Type B pancreatic cell (in vitro differentiated cells): ENCODE measurements at regions not wholly inside any gene's neighbourhood (a gene's known extent, or its start where the extent isn't known, plus 50 kb on each side); places are given as distances from the start of the nearest gene placed in this dataset.
A peak's percentile ranks its signal among the peaks of the same experiment; 100 is the strongest.

Source experiments
- DNase-seq: peaks from one replicate; pipeline ENCODE4 v3.0.0; 2021; ENCODE audit warnings: mixed read lengths; ENCODE audit not compliant: unreplicated experiment; ENCODE audit errors: extremely low spot score
- H3K27ac Mint-ChIP-seq: 2 replicates; pipeline ENCODE4 v1.8.0; 2021; ENCODE audit warnings: mild to moderate bottlenecking, mixed read lengths
- H3K27me3 Mint-ChIP-seq: 2 replicates; pipeline ENCODE4 v1.8.0; 2021; ENCODE audit warnings: mixed read lengths
- H3K36me3 Mint-ChIP-seq: 2 replicates; pipeline ENCODE4 v1.8.0; 2021; ENCODE audit warnings: mixed read lengths
- H3K4me1 Mint-ChIP-seq: one replicate; pipeline ENCODE4 v1.8.0; 2021; ENCODE audit warnings: mixed read lengths; ENCODE audit not compliant: unreplicated experiment
- H3K4me3 Mint-ChIP-seq: 2 replicates; pipeline ENCODE4 v1.8.0; 2021; ENCODE audit warnings: mild to moderate bottlenecking, mixed read lengths
- H3K9me3 Mint-ChIP-seq: 2 replicates; pipeline ENCODE4 v1.8.0; 2021; ENCODE audit warnings: mixed read lengths
- TF ChIP-seq, protein P1 (sequence below): fragments of 200-600 bp; sonication (generic); conservative IDR thresholded peaks from 2 replicates; pipeline ENCODE4 v1.5.0; 2021; ENCODE audit warnings: antibody characterized with exemption, mild to moderate bottlenecking

GRCh38 chr2:4992226-4992625 lies 700.0 kb upstream of the SOX11 start:
- Mint-ChIP-seq H3K4me3 (no peak overlapping the region), H3K36me3 (no peaks in the 10 kb centered on the region), H3K27ac (no peak overlapping the region), H3K4me1 (peaks cover 8% of the 10 kb centered on the region), H3K27me3 (no peaks in the 10 kb centered on the region), H3K9me3 (no peaks in the 10 kb centered on the region)
- no peak for DNase-seq
- TF ChIP-seq, protein P1, sequence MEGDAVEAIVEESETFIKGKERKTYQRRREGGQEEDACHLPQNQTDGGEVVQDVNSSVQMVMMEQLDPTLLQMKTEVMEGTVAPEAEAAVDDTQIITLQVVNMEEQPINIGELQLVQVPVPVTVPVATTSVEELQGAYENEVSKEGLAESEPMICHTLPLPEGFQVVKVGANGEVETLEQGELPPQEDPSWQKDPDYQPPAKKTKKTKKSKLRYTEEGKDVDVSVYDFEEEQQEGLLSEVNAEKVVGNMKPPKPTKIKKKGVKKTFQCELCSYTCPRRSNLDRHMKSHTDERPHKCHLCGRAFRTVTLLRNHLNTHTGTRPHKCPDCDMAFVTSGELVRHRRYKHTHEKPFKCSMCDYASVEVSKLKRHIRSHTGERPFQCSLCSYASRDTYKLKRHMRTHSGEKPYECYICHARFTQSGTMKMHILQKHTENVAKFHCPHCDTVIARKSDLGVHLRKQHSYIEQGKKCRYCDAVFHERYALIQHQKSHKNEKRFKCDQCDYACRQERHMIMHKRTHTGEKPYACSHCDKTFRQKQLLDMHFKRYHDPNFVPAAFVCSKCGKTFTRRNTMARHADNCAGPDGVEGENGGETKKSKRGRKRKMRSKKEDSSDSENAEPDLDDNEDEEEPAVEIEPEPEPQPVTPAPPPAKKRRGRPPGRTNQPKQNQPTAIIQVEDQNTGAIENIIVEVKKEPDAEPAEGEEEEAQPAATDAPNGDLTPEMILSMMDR: peak; percentile 47

- Mint-ChIP-seq H3K27ac (no peak overlapping the region), H3K4me3 (no peak overlapping the region), H3K27me3 (no peaks in the 10 kb centered on the region), H3K4me1 (no peaks in the 10 kb centered on the region), H3K9me3 (peaks cover 10% of the 10 kb centered on the region), H3K36me3 (no peaks in the 10 kb centered on the region)
- no peak for DNase-seq
- TF ChIP-seq, protein P1: no peak
Measured at GRCh38 chr2:4995466-4995865, 696.7 kb upstream of the SOX11 start.

DNA sequence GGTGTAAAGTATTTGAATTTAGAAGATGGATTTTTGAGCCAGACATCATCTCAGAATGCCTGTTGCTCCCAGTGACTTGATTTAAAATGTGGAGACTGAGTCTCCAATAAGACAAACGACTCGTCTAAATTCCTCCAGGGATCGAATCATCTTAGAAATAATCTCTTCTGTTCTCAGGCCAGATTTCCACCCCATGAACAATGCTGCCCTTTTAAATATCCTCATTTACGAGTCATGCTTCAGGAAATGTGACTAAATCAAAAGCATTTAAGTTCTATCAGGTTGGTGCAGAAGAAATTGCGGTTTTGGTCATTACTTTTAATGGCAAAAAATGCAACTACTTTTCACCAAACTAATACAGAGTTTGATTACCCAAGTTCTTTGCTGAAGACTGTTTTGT lies 684.6 kb upstream of the SOX11 start:
- no peak overlapping the region for H3K27ac Mint-ChIP-seq
- no peak for DNase-seq
- H3K36me3 Mint-ChIP-seq: peaks cover 4% of the 10 kb centered on the region
- no peaks in the 10 kb centered on the region for H3K27me3 Mint-ChIP-seq
- no peaks in the 10 kb centered on the region for H3K4me1 Mint-ChIP-seq
- TF ChIP-seq, protein P1: no peak
- H3K4me3 Mint-ChIP-seq: no peak overlapping the region
- peaks cover 10% of the 10 kb centered on the region for H3K9me3 Mint-ChIP-seq

DNA sequence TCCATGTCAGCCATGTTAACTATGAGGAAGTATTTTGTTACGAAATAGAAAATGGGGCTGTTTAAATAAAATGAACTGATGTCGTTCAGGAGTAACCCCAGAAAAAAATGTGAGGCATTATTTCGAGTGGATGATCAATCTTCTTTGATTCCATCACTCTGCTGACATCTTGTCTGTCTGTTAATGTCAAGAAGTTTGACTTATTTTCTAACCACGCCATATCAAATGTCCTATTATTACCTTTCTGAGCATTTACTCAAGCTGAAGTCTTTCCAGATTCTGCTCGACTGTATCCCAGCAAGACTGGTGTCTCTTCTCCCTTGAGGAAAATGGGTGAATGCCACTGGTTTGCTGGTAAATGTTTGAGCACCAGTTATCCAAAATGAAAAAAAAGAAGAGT lies 672.9 kb upstream of the SOX11 start:
- TF ChIP-seq, protein P1: no peak
- H3K27ac Mint-ChIP-seq: no peak overlapping the region
- peaks cover 10% of the 10 kb centered on the region for H3K9me3 Mint-ChIP-seq
- DNase-seq: no peak
- no peak overlapping the region for H3K4me3 Mint-ChIP-seq
- no peaks in the 10 kb centered on the region for H3K4me1 Mint-ChIP-seq
- peaks cover 20% of the 10 kb centered on the region for H3K27me3 Mint-ChIP-seq
- H3K36me3 Mint-ChIP-seq: peaks cover 11% of the 10 kb centered on the region

DNA sequence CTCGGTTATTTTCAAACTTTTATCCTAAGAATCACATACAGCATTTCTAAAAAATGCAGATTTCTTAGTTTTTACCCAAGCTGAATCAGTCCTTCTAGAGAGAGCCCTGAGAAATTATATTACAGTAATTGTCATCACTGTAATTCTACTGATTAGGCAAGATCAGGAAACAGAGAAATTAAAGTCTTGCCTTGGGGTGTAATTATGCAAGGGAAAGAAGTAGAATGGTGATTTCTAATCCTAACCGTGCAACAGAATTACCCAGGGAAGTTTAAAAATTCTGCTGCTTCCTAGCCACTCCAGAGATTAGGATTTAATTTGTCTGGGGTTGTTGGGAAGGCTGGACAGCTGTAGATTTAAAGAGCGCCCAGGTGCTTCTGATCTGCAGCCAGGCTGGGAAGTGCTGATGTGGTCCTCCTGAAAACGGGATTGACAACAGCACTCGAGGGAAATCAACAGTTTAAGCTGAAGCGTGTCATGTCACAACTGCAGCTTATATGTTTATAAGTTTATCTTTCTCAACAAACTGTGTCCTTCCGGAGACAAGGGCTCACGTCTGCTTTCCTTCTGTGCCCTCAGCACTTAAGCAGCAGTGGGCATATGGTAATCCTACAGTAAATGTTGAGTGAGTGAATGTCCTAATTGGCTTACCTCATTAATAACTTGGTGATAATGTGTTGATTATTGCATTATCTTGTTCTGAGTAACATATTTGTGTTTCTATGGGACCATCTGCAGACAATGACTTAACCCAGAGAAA lies 671.9 kb upstream of the SOX11 start:
- Mint-ChIP-seq H3K27ac (peak overlapping the region; percentile 8), H3K36me3 (peaks cover 11% of the 10 kb centered on the region)

More for the DNA sequence above, 671.9 kb upstream of the SOX11 start:
- peaks cover 20% of the 10 kb centered on the region for H3K27me3 Mint-ChIP-seq
- H3K4me3 Mint-ChIP-seq: no peak overlapping the region
- TF ChIP-seq, protein P1: no peak
- H3K9me3 Mint-ChIP-seq: peaks cover 10% of the 10 kb centered on the region
- no peak for DNase-seq
- H3K4me1 Mint-ChIP-seq: no peaks in the 10 kb centered on the region
